Retinal pigment epithelial cell (primary cell): ENCODE measurements at regions not wholly inside any gene's neighbourhood (a gene's known extent, or its start where the extent isn't known, plus 50 kb on each side); places are given as distances from the start of the nearest gene placed in this dataset.

ENCODE experiments used
- DNase-seq: peaks from one replicate; pipeline ENCODE4 v3.0.0-alpha.2; 2010; ENCODE audit warnings: low read depth
- H3K4me3 ChIP-seq: 2 replicates; pipeline ENCODE4 v1.5.1; 2011; ENCODE audit warnings: mild to moderate bottlenecking, low read length, control low read depth, moderate library complexity
- CTCF ChIP-seq: conservative IDR thresholded peaks from 2 replicates; pipeline ENCODE4 v1.5.1; 2011; ENCODE audit warnings: low read depth, low read length, control low read depth, inconsistent platforms

- no peak overlapping the region for H3K4me3 ChIP-seq
- DNase-seq: no peak
- no peak for TF ChIP-seq CTCF
These were observed 955.5 kb upstream of the PRKX start for GRCh38 chrX:4668802-4669536.

- no peak for TF ChIP-seq CTCF
- no peak for DNase-seq
- no peak overlapping the region for H3K4me3 ChIP-seq
These were observed 949.6 kb upstream of the PRKX start for GRCh38 chrX:4663085-4663484.

GRCh38 chrX:4661771-4662170 lies 948.3 kb upstream of the PRKX start:
- no peak for TF ChIP-seq CTCF
- no peak overlapping the region for H3K4me3 ChIP-seq
- no peak for DNase-seq

DNA sequence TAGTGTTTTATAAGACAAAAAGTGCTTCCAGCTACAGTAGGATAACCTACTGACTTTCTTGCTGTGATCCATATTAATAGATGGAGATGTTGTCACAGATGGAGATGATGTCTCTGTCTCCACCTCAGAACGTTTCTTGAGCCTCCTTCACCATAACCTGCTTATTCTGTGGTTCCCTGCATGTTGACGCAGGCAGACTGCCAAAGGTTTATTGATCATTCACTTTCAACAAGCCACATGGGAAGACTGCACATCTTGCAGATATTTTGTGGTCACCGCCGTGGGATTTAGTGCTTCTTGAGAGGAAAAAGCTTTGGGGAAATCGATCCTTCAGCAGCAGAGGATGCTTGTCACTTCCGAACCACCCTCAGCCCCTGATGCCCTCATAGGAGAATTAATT lies 943.0 kb upstream of the PRKX start:
- no peak overlapping the region for H3K4me3 ChIP-seq
- DNase-seq: no peak
- no peak for TF ChIP-seq CTCF

GRCh38 chrX:4655743-4656142 lies 942.3 kb upstream of the PRKX start:
- no peak for DNase-seq
- no peak for TF ChIP-seq CTCF
- no peak overlapping the region for H3K4me3 ChIP-seq

DNA sequence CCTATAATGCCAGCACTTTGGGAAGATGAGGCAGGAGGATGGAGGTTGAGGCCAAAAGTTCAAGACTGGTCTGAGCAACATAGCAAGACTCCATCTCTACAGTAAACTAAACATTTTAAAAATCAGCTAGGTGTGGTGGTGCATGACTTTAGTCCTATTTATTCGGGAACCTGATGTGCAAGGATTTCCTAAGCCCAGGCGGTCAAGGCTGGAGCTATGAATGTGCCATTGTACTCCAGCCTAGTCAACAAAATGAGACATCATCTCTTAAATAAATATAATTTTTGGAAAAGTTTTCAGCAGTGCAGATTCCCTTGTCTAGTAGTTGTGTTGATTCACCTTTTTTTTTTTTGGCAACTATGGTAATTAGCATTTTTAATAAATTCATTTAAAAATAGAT lies 928.7 kb upstream of the PRKX start:
- no peak for TF ChIP-seq CTCF
- H3K4me3 ChIP-seq: no peak overlapping the region
- DNase-seq: no peak

DNA sequence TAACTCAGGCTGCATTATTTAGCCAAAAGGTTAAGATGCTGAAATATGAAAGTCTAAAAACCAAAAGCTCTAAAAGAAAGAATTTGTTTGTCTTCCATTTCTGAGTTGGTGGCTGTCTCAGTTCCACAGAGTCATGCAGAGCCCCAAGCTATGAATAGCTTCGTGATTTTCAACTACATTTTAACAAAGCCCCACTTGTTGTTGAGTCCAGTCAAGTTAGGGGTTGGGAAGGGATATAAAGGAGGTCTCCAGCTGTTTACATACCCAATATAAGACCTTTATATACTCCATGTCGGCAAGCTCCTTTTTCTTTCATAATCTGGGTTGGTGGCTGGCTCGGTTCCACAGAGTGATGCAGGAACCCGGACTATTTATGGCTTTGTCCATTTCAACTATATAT lies 924.6 kb upstream of the PRKX start:
- no peak for DNase-seq
- no peak overlapping the region for H3K4me3 ChIP-seq
- TF ChIP-seq CTCF: no peak
